Vagina (tissue), 2 donors: ENCODE measurements at regions not wholly inside any gene's neighbourhood (a gene's known extent, or its start where the extent isn't known, plus 50 kb on each side); places are given as distances from the start of the nearest gene placed in this dataset.

Experiments used
- POLR2AphosphoS5 ChIP-seq, 2 donors: sonication (generic); formaldehyde crosslinking; IDR thresholded peaks; one replicate each; pipeline ENCODE4 v1.9.0; 2017; ENCODE audit warnings: antibody characterized with exemption in 2 of 2, mild to moderate bottlenecking in 2 of 2, low read depth in 1 of 2; ENCODE audit not compliant: insufficient read depth in 1 of 2
- TF ChIP-seq, protein P1 (sequence below), 3 experiments: fragments of 450-650 bp in 2 of 3; fragments of 200-600 bp in 1 of 3; sonication (generic) in 1 of 3; IDR thresholded peaks; one replicate each; pipeline ENCODE4 v1.5.1; 2017 to 2019; ENCODE audit warnings: antibody characterized with exemption in 3 of 3, mild to moderate bottlenecking in 2 of 3, moderate library complexity in 2 of 3

DNA sequence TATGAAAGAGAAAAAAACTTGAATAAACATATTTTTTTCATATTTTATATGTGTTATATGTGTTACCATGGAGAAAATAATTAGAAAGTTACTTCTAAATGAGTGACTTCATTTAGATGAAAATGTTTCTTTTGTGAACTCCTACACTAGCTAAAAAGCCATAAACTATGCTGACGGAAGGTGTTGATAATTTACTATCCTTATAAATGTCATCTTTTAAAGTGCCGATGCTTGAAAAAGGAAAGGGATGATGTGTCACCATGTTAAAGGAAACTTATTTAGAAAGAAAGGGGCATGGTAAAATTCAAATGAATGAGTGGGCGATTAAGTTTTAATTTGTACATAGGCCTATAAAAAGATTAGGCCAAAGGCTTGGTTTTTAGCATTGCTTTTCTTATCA, 133.8 kb downstream of the SPRY1 start:
- TF ChIP-seq, protein P1, sequence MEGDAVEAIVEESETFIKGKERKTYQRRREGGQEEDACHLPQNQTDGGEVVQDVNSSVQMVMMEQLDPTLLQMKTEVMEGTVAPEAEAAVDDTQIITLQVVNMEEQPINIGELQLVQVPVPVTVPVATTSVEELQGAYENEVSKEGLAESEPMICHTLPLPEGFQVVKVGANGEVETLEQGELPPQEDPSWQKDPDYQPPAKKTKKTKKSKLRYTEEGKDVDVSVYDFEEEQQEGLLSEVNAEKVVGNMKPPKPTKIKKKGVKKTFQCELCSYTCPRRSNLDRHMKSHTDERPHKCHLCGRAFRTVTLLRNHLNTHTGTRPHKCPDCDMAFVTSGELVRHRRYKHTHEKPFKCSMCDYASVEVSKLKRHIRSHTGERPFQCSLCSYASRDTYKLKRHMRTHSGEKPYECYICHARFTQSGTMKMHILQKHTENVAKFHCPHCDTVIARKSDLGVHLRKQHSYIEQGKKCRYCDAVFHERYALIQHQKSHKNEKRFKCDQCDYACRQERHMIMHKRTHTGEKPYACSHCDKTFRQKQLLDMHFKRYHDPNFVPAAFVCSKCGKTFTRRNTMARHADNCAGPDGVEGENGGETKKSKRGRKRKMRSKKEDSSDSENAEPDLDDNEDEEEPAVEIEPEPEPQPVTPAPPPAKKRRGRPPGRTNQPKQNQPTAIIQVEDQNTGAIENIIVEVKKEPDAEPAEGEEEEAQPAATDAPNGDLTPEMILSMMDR (IDR thresholded peaks at IDR 0.05) = no peak
- no peak for TF ChIP-seq POLR2AphosphoS5 (IDR thresholded peaks at IDR 0.05; ENCODE audit: insufficient read depth in 1 of 2, low read depth in 1 of 2)
